Fibroblast of skin of right biceps (primary cell): ENCODE measurements at regions not wholly inside any gene's neighbourhood (a gene's known extent, or its start where the extent isn't known, plus 50 kb on each side); places are given as distances from the start of the nearest gene placed in this dataset.

Experiments
- DNase-seq: peaks from one replicate; pipeline ENCODE4 v3.0.0-alpha.2; 2013

GRCh38 chr11:134757633-134758032 lies 345.6 kb upstream of the B3GAT1 start:
- DNase-seq, result no peak

- no peak for DNase-seq
Observed at GRCh38 chr11:134756811-134757540, 344.9 kb upstream of the B3GAT1 start.

- no peak for DNase-seq
Observed at GRCh38 chr11:134755535-134755934, 343.5 kb upstream of the B3GAT1 start.

- DNase-seq, result no peak
Observed at GRCh38 chr11:134754521-134755198, 342.6 kb upstream of the B3GAT1 start.

GRCh38 chr11:134753771-134754520 lies 341.9 kb upstream of the B3GAT1 start:
- no peak for DNase-seq

GRCh38 chr11:134752964-134753770 lies 341.1 kb upstream of the B3GAT1 start:
- DNase-seq, result no peak

GRCh38 chr11:134752526-134752925 lies 340.5 kb upstream of the B3GAT1 start:
- DNase-seq, result no peak

- DNase-seq, result no peak
Observed at GRCh38 chr11:134751766-134752165, 339.7 kb upstream of the B3GAT1 start.

- DNase-seq, result no peak
Observed at GRCh38 chr11:134751031-134751585, 339.1 kb upstream of the B3GAT1 start.

GRCh38 chr11:134750619-134751018 lies 338.6 kb upstream of the B3GAT1 start:
- no peak for DNase-seq

- no peak for DNase-seq
Observed at GRCh38 chr11:134749040-134749839, 337.2 kb upstream of the B3GAT1 start.

- DNase-seq, result no peak
Observed at GRCh38 chr11:134746609-134747008, 334.6 kb upstream of the B3GAT1 start.

- no peak for DNase-seq
Observed at GRCh38 chr11:134745456-134745855, 333.4 kb upstream of the B3GAT1 start.

GRCh38 chr11:134743820-134744195 lies 331.8 kb upstream of the B3GAT1 start:
- DNase-seq, result no peak

- no peak for DNase-seq
Observed at GRCh38 chr11:134742956-134743819, 331.1 kb upstream of the B3GAT1 start.

- no peak for DNase-seq
Observed at GRCh38 chr11:134742224-134742612, 330.2 kb upstream of the B3GAT1 start.

GRCh38 chr11:134741453-134742223 lies 329.6 kb upstream of the B3GAT1 start:
- DNase-seq, result no peak

GRCh38 chr11:134740590-134741261 lies 328.7 kb upstream of the B3GAT1 start:
- DNase-seq, result no peak

GRCh38 chr11:134739136-134739535 lies 327.1 kb upstream of the B3GAT1 start:
- DNase-seq, result no peak
